Activated naive CD8-positive, alpha-beta T cell (primary cell): ENCODE measurements at regions not wholly inside any gene's neighbourhood (a gene's known extent, or its start where the extent isn't known, plus 50 kb on each side); places are given as distances from the start of the nearest gene placed in this dataset.

ENCODE experiments used
- H3K27ac Mint-ChIP-seq: one replicate; pipeline ENCODE4 v1.8.0; 2021; ENCODE audit warnings: mixed read lengths
- H3K27me3 Mint-ChIP-seq: one replicate; pipeline ENCODE4 v1.8.0; 2021; ENCODE audit warnings: mixed read lengths
- H3K36me3 Mint-ChIP-seq: one replicate; pipeline ENCODE4 v1.8.0; 2021; ENCODE audit warnings: mixed read lengths
- H3K4me1 Mint-ChIP-seq: one replicate; pipeline ENCODE4 v1.8.0; 2021; ENCODE audit warnings: low read depth, mixed read lengths
- H3K4me3 Mint-ChIP-seq: one replicate; pipeline ENCODE4 v1.8.0; 2021; ENCODE audit warnings: mild to moderate bottlenecking, mixed read lengths
- H3K9me3 Mint-ChIP-seq: one replicate; pipeline ENCODE4 v1.8.0; 2021; ENCODE audit warnings: low read depth, mixed read lengths

DNA sequence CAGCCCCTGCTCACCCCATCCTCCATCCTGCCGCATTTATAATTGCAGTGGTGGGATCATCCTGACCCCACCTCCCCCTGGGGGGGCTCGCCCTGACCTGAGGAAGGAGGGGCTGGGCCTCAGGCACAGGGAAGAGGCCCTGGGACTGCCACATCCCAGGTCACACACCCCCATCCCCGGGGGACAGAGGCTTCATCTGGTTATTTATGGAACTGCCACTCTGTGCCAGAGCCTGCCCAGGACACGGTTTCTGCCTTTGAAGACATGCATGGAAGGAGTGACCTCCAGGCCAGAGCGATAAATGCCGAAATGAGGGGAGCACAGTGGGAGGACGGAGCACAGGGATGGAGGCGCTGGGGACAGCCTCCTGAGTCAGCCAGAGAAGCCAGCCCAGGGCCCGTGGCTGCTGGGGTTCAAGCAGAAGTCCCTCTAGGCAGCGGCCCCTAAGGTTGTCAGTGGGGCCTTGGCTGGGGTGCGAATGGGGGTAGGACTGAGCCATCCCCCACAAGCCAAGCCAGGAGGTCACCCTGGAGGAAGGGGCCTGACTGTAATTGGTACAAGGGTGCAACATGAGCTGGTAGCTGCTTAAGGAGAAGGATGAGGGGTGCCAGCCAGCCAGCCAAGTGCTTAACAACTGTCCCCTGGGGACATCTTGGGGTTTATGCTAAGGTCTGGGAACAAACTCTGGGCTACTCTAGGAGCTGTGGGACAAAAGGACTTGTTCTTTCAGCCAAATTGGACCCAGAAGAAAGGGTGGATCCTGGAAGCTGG is 51.4 kb upstream of the SHISAL1 start:
- no peaks in the 10 kb centered on the region for H3K36me3 Mint-ChIP-seq
- no peak overlapping the region for H3K4me3 Mint-ChIP-seq
- H3K9me3 Mint-ChIP-seq, result no peaks in the 10 kb centered on the region
- no peaks in the 10 kb centered on the region for H3K27me3 Mint-ChIP-seq
- no peak overlapping the region for H3K27ac Mint-ChIP-seq
- no peaks in the 10 kb centered on the region for H3K4me1 Mint-ChIP-seq

DNA sequence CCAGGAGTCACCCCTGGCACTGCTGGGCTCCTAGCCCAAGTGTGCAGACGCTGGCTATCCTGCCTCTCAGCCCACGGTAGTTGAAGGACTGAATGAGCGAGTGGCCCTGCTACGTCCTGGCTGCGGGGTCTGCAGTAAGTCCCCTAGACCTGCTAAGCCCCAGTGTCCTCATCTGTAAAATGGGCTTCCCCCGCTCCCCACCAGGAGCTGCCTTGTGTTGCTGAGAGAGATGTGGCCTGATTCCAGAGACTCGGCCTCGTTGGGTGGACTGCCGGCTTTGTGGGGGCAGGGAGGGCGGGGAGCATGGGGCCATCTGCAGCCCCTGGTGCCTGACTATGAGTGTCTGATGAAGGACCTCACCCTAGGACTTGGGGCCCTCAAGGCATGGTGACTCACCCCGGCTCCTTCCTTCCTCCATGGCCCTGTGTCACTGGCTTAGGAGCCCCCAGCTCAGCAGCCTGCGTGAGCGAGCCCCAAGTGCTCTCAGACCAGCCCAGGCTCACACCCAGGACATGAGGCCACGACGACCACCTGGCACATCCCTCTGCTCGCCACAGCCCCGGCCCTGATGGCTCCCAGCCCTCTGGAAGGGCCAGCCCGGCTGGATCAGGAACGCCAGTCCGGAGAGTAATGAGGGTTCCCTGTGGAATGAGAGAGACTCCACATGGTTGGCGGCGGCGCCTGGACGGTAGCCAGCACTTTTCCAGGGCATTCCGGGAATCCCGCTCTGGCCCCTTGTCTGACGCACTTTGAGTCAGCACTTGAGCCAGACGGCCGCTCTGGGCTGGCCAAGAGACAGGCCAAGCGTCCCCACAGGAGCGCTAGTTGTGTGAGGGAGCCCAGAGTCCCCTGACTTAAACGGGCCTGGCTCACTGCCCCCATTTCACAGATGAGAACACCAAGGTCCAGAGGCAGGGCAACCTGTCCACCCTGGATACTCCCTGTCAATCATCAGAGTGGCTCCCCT is 50.5 kb upstream of the SHISAL1 start:
- Mint-ChIP-seq H3K4me3 (no peak overlapping the region), H3K36me3 (no peaks in the 10 kb centered on the region), H3K9me3 (no peaks in the 10 kb centered on the region), H3K27ac (no peak overlapping the region), H3K27me3 (peaks cover 5% of the 10 kb centered on the region), H3K4me1 (no peaks in the 10 kb centered on the region)

DNA sequence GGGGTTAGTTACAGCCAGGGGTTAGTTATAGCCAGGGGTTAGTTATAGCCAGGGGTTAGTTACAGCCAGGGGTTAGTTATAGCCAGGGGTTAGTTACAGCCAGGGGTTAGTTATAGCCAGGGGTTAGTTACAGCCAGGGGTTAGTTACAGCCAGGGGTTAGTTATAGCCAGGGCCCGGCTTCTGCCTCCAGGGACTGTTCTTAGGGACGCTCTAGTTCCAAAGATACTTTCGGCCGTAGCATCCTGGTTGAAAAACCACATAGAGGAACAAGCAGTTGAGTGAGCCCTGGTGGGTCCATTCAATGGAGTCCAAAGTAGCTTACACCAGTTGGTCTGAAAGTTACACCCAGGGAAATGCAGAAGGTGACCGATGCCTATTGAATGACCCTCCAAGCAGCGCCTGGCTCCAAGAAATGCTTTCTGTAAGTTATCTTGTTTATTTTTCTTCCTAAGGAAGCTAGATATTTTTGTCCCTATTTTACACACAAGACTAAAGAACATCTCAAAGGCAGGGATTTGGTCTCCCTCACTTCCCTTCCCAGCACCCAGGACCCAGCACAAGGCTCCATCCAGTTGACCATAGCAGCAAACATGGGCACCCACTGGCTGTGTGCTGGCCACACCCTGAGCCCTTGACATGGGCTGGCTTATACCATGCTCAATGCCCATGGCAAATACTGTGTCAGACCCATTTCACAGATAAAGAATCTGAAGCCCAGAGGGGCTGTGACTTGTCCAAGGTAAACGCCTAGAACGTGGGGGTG is 49.7 kb upstream of the SHISAL1 start:
- Mint-ChIP-seq H3K4me3 (no peak overlapping the region), H3K4me1 (no peaks in the 10 kb centered on the region), H3K9me3 (no peaks in the 10 kb centered on the region), H3K27ac (no peak overlapping the region), H3K27me3 (peaks cover 6% of the 10 kb centered on the region), H3K36me3 (no peaks in the 10 kb centered on the region)
